ENCODE measurements at regions not wholly inside any gene's neighbourhood (a gene's known extent, or its start where the extent isn't known, plus 50 kb on each side); places are given as distances from the start of the nearest gene placed in this dataset.

GRCh38 chr14:49451938-49452337, 134.2 kb downstream of the RPS29 start:
- TF ChIP-seq, protein P1, sequence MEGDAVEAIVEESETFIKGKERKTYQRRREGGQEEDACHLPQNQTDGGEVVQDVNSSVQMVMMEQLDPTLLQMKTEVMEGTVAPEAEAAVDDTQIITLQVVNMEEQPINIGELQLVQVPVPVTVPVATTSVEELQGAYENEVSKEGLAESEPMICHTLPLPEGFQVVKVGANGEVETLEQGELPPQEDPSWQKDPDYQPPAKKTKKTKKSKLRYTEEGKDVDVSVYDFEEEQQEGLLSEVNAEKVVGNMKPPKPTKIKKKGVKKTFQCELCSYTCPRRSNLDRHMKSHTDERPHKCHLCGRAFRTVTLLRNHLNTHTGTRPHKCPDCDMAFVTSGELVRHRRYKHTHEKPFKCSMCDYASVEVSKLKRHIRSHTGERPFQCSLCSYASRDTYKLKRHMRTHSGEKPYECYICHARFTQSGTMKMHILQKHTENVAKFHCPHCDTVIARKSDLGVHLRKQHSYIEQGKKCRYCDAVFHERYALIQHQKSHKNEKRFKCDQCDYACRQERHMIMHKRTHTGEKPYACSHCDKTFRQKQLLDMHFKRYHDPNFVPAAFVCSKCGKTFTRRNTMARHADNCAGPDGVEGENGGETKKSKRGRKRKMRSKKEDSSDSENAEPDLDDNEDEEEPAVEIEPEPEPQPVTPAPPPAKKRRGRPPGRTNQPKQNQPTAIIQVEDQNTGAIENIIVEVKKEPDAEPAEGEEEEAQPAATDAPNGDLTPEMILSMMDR (IDR thresholded peaks at IDR 0.05), result no peak
- TF ChIP-seq POLR2A (IDR thresholded peaks at IDR 0.05) (no peak), EP300 (IDR thresholded peaks at IDR 0.05) (no peak)

Data from ovary (tissue), 3 donors.